ENCODE measurements at regions not wholly inside any gene's neighbourhood (a gene's known extent, or its start where the extent isn't known, plus 50 kb on each side); places are given as distances from the start of the nearest gene placed in this dataset.

DNA sequence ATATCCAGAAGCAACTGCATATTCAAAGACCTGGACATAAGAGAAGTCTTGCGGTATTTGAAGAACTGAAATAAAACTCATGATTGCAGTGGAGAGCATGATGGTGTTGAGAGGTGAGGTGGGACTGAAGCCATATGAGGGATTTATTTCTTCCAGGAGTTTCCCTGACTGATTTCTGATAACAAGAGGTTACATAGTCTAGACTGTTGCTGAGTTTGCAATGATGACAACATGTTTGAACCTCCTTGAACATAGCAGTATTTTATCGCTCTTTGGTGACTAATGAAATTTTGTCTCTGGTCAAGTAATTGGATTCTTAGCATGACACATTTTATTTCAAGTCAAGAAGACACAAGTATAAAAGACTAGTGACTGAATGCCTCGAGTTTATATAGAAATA, 61.8 kb downstream of the ACTBL2 start:
- Histone ChIP-seq H2AFZ (ENCODE audit: insufficient read depth, low read depth, low read length, poor library complexity, severe bottlenecking) (no peak overlapping the region), H3K36me3 (replicated peaks in 1 of 2; ENCODE audit: control insufficient read depth in 1 of 2, insufficient read depth in 2 of 2, low read length in 2 of 2) (no peaks in the 10 kb centered on the region), H3K79me2 (ENCODE audit: insufficient read depth, low read length) (no peaks in the 10 kb centered on the region), H3K4me3 (replicated peaks in 1 of 3; ENCODE audit: low read depth in 2 of 3, low read length in 3 of 3) (no peak overlapping the region), H3K4me2 (replicated peaks; ENCODE audit: extremely low read depth, low read length, poor library complexity, severe bottlenecking) (no peak overlapping the region), H3K4me1 (ENCODE audit: control insufficient read depth in 1 of 2, insufficient read depth in 2 of 2, low read length in 2 of 2) (no peaks in the 10 kb centered on the region), H4K20me1 (ENCODE audit: insufficient read depth, low read length) (no peaks in the 10 kb centered on the region), H3K9ac (ENCODE audit: insufficient read depth, low read length, poor library complexity, severe bottlenecking) (no peak overlapping the region), H3K27ac (ENCODE audit: low read depth in 1 of 2, low read length in 2 of 2) (no peak overlapping the region), H3K9me3 (replicated peaks in 1 of 2; ENCODE audit: control insufficient read depth in 1 of 2, insufficient read depth in 1 of 2, low read length in 2 of 2) (peaks cover 4 to 19% of the 10 kb centered on the region in 2 donors), H3K27me3 (ENCODE audit: control insufficient read depth in 2 of 2, insufficient read depth in 2 of 2, low read length in 2 of 2) (no peaks in the 10 kb centered on the region)
- DNase-seq = no peak
- intact Hi-C loops (cut with micrococcal nuclease) = no loop called here
- Mint-ChIP-seq H3K36me3 (no peaks in the 10 kb centered on the region), H3K27me3 (ENCODE audit: low read depth in 3 of 3) (peaks cover 0 to 2% (median 2%) of the 10 kb centered on the region in 3 donors), H3K4me3 (no peak overlapping the region), H3K27ac (no peak overlapping the region), H3K4me1 (no peaks in the 10 kb centered on the region), H3K9me3 (peaks cover 0 to 19% (median 15%) of the 10 kb centered on the region in 7 donors)
- WGBS (ENCODE audit: insufficient coverage) = 100% methylated on average over 1 of the region's 3 CpGs
- TF ChIP-seq, protein P1, sequence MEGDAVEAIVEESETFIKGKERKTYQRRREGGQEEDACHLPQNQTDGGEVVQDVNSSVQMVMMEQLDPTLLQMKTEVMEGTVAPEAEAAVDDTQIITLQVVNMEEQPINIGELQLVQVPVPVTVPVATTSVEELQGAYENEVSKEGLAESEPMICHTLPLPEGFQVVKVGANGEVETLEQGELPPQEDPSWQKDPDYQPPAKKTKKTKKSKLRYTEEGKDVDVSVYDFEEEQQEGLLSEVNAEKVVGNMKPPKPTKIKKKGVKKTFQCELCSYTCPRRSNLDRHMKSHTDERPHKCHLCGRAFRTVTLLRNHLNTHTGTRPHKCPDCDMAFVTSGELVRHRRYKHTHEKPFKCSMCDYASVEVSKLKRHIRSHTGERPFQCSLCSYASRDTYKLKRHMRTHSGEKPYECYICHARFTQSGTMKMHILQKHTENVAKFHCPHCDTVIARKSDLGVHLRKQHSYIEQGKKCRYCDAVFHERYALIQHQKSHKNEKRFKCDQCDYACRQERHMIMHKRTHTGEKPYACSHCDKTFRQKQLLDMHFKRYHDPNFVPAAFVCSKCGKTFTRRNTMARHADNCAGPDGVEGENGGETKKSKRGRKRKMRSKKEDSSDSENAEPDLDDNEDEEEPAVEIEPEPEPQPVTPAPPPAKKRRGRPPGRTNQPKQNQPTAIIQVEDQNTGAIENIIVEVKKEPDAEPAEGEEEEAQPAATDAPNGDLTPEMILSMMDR (IDR thresholded peaks at IDR 0.05) = no peak

DNA sequence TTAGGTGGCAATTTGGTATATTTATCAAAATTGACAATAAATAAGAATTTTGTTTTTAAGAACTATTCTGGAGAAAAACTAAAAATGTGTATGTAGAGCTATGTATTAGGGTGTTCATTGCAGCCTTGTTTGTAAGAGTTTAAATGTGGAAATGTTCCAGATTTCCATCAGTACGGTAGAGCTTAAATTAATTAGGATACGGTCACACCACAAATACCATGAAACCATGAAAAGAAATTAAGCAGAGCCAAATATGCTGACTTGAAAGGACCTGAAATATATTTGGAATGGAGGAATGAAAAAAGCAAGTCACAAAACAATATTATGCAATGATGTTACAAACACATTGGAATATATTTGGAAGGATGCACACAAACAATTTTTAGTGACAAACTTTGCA, 64.6 kb downstream of the ACTBL2 start:
- Histone ChIP-seq H3K4me1 (ENCODE audit: control insufficient read depth in 1 of 2, insufficient read depth in 2 of 2, low read length in 2 of 2) (no peaks in the 10 kb centered on the region), H3K27ac (ENCODE audit: low read depth in 1 of 2, low read length in 2 of 2) (no peak overlapping the region), H3K36me3 (replicated peaks in 1 of 2; ENCODE audit: control insufficient read depth in 1 of 2, insufficient read depth in 2 of 2, low read length in 2 of 2) (no peaks in the 10 kb centered on the region), H4K20me1 (ENCODE audit: insufficient read depth, low read length) (no peaks in the 10 kb centered on the region), H3K4me3 (replicated peaks in 1 of 3; ENCODE audit: low read depth in 2 of 3, low read length in 3 of 3) (no peak overlapping the region), H3K27me3 (ENCODE audit: control insufficient read depth in 2 of 2, insufficient read depth in 2 of 2, low read length in 2 of 2) (no peaks in the 10 kb centered on the region), H3K9me3 (replicated peaks in 1 of 2; ENCODE audit: control insufficient read depth in 1 of 2, insufficient read depth in 1 of 2, low read length in 2 of 2) (peaks cover 0 to 8% of the 10 kb centered on the region in 2 donors), H3K9ac (ENCODE audit: insufficient read depth, low read length, poor library complexity, severe bottlenecking) (no peak overlapping the region), H2AFZ (ENCODE audit: insufficient read depth, low read depth, low read length, poor library complexity, severe bottlenecking) (no peak overlapping the region), H3K79me2 (ENCODE audit: insufficient read depth, low read length) (no peaks in the 10 kb centered on the region), H3K4me2 (replicated peaks; ENCODE audit: extremely low read depth, low read length, poor library complexity, severe bottlenecking) (no peak overlapping the region)
- Mint-ChIP-seq H3K27ac (no peak overlapping the region), H3K4me1 (no peaks in the 10 kb centered on the region), H3K36me3 (no peaks in the 10 kb centered on the region), H3K9me3 (peaks cover 0 to 9% (median 5%) of the 10 kb centered on the region in 7 donors), H3K27me3 (ENCODE audit: low read depth in 3 of 3) (peaks cover 0 to 2% (median 2%) of the 10 kb centered on the region in 3 donors), H3K4me3 (no peak overlapping the region)
- DNase-seq = no peak
- TF ChIP-seq, protein P1 (IDR thresholded peaks at IDR 0.05) = no peak
- intact Hi-C loops (cut with micrococcal nuclease) = no loop called here
- no CpG with 5 or more reads among the region's 2 CpGs for WGBS (ENCODE audit: insufficient coverage)
